Gastrocnemius medialis (tissue), 4 donors: ENCODE measurements at regions not wholly inside any gene's neighbourhood (a gene's known extent, or its start where the extent isn't known, plus 50 kb on each side); places are given as distances from the start of the nearest gene placed in this dataset.

Experiments
- POLR2A ChIP-seq, 2 donors: fragments of 450-650 bp; IDR thresholded peaks; one replicate each; pipeline ENCODE4 v1.6.1; 2017; ENCODE audit warnings: antibody characterized with exemption in 2 of 2, mild to moderate bottlenecking in 2 of 2, moderate library complexity in 2 of 2
- TF ChIP-seq, protein P1 (sequence below), 5 experiments: fragments of 450-650 bp in 3 of 5; fragments of 200-600 bp in 2 of 5; sonication (generic) in 2 of 5; IDR thresholded peaks in 4 of 5; conservative IDR thresholded peaks in 1 of 5; 1 replicate in 4 of 5; 2 replicates in 1 of 5; pipeline ENCODE4 v1.5.1; 2016 to 2019; ENCODE audit warnings: antibody characterized with exemption in 5 of 5, mild to moderate bottlenecking in 3 of 5, moderate library complexity in 3 of 5

GRCh38 chr10:6924166-6924565 lies 344.1 kb upstream of the PRKCQ start:
- TF ChIP-seq, protein P1, sequence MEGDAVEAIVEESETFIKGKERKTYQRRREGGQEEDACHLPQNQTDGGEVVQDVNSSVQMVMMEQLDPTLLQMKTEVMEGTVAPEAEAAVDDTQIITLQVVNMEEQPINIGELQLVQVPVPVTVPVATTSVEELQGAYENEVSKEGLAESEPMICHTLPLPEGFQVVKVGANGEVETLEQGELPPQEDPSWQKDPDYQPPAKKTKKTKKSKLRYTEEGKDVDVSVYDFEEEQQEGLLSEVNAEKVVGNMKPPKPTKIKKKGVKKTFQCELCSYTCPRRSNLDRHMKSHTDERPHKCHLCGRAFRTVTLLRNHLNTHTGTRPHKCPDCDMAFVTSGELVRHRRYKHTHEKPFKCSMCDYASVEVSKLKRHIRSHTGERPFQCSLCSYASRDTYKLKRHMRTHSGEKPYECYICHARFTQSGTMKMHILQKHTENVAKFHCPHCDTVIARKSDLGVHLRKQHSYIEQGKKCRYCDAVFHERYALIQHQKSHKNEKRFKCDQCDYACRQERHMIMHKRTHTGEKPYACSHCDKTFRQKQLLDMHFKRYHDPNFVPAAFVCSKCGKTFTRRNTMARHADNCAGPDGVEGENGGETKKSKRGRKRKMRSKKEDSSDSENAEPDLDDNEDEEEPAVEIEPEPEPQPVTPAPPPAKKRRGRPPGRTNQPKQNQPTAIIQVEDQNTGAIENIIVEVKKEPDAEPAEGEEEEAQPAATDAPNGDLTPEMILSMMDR (IDR thresholded peaks at IDR 0.05 in 4 of 5, conservative IDR thresholded peaks at IDR 0.05 in 1 of 5): no peak
- TF ChIP-seq POLR2A (IDR thresholded peaks at IDR 0.05): no peak
